GM23338 (cell line): ENCODE measurements at regions not wholly inside any gene's neighbourhood (a gene's known extent, or its start where the extent isn't known, plus 50 kb on each side); places are given as distances from the start of the nearest gene placed in this dataset.

Experiments used
- ATAC-seq: fragments of 200-7000 bp; cut with Tn5 transposase; 3 replicates; pipeline ENCODE4 v1.9.1; 2020
- DNase-seq: peaks from one replicate; pipeline ENCODE4 v3.0.0-alpha.2; 2015; ENCODE audit warnings: low spot score
- H2AFZ ChIP-seq: fragments of 200-600 bp; sonication (generic); 2 replicates; pipeline ENCODE4 v1.8.0; 2016; ENCODE audit warnings: antibody characterized with exemption, mild to moderate bottlenecking, moderate library complexity
- H3F3A ChIP-seq: fragments of 200-600 bp; sonication (generic); replicated peaks from 2 replicates; pipeline ENCODE4 v1.8.0; 2017; ENCODE audit warnings: antibody characterized with exemption, mixed run types, low read depth
- H3K27ac ChIP-seq: fragments of 200-600 bp; sonication (generic); 2 replicates; pipeline ENCODE4 v1.6.1; 2016; ENCODE audit warnings: low read depth
- H3K27me3 ChIP-seq: fragments of 200-600 bp; sonication (generic); 2 replicates; pipeline ENCODE4 v1.8.0; 2016; ENCODE audit warnings: mild to moderate bottlenecking, mixed run types, moderate library complexity; ENCODE audit not compliant: insufficient read depth
- H3K36me3 ChIP-seq: fragments of 200-600 bp; sonication (generic); 2 replicates; pipeline ENCODE4 v1.8.0; 2016; ENCODE audit warnings: mild to moderate bottlenecking; ENCODE audit not compliant: insufficient read depth
- H3K4me1 ChIP-seq: fragments of 200-600 bp; sonication (generic); 2 replicates; pipeline ENCODE4 v1.8.0; 2016; ENCODE audit warnings: mild to moderate bottlenecking, moderate library complexity; ENCODE audit not compliant: insufficient read depth
- H3K4me2 ChIP-seq: fragments of 200-600 bp; sonication (generic); 2 replicates; pipeline ENCODE4 v1.7.1; 2017; ENCODE audit warnings: mixed run types
- H3K4me3 ChIP-seq: fragments of 200-600 bp; sonication (generic); 2 replicates; pipeline ENCODE4 v1.6.1; 2016; ENCODE audit warnings: mixed run types
- H3K79me2 ChIP-seq: fragments of 200-600 bp; sonication (generic); replicated peaks from 2 replicates; pipeline ENCODE4 v1.8.0; 2017; ENCODE audit warnings: mild to moderate bottlenecking; ENCODE audit not compliant: insufficient read depth
- H3K9me2 ChIP-seq: fragments of 200-600 bp; sonication (generic); 2 replicates; pipeline ENCODE4 v1.8.0; 2017; ENCODE audit not compliant: insufficient read depth
- H4K20me1 ChIP-seq: fragments of 200-600 bp; sonication (generic); replicated peaks from 2 replicates; pipeline ENCODE4 v1.8.0; 2017; ENCODE audit warnings: mild to moderate bottlenecking; ENCODE audit not compliant: insufficient read depth
- H3K27ac Mint-ChIP-seq: 2 replicates; pipeline ENCODE4 v1.8.0; 2020; ENCODE audit warnings: inconsistent platforms, mild to moderate bottlenecking, moderate library complexity, mixed read lengths
- H3K27me3 Mint-ChIP-seq: 3 replicates; pipeline ENCODE4 v1.8.0; 2022; ENCODE audit warnings: low read depth, mild to moderate bottlenecking, moderate library complexity, mixed read lengths, inconsistent platforms; ENCODE audit not compliant: insufficient read depth, poor library complexity
- H3K36me3 Mint-ChIP-seq: 3 replicates; pipeline ENCODE4 v1.8.0; 2021; ENCODE audit warnings: low read depth, mild to moderate bottlenecking, inconsistent platforms, moderate library complexity, mixed read lengths
- H3K4me1 Mint-ChIP-seq: 3 replicates; pipeline ENCODE4 v1.8.0; 2020; ENCODE audit warnings: mild to moderate bottlenecking, inconsistent platforms, mixed read lengths
- H3K4me3 Mint-ChIP-seq: 3 replicates; pipeline ENCODE4 v1.8.0; 2021; ENCODE audit warnings: moderate library complexity, mild to moderate bottlenecking, inconsistent platforms, mixed read lengths
- H3K9me3 Mint-ChIP-seq: 3 replicates; pipeline ENCODE4 v1.8.0; 2020; ENCODE audit warnings: moderate library complexity, mild to moderate bottlenecking, inconsistent platforms, mixed read lengths
- CREB1 ChIP-seq: fragments of 250-450 bp; sonication (Bioruptor Pico); IDR thresholded peaks from 2 replicates; pipeline ENCODE4 v1.5.0; 2020; ENCODE audit warnings: low read depth, mild to moderate bottlenecking, moderate library complexity
- EZH2 ChIP-seq: fragments of 200-600 bp; sonication (generic); IDR thresholded peaks from one replicate; pipeline ENCODE4 v1.8.0; 2017; ENCODE audit warnings: antibody characterized with exemption, mild to moderate bottlenecking, low read depth; ENCODE audit not compliant: unreplicated experiment
- EZH2phosphoT487 ChIP-seq: fragments of 200-600 bp; sonication (generic); IDR thresholded peaks from one replicate; pipeline ENCODE4 v1.8.1; 2018; ENCODE audit warnings: antibody characterized with exemption; ENCODE audit not compliant: unreplicated experiment
- JUNB ChIP-seq: IDR thresholded peaks from one replicate; pipeline ENCODE4 v1.6.1; 2016; ENCODE audit warnings: antibody characterized with exemption; ENCODE audit not compliant: unreplicated experiment
- NANOG ChIP-seq: IDR thresholded peaks from 2 replicates; pipeline ENCODE4 v1.6.1; 2016; ENCODE audit warnings: antibody characterized with exemption, borderline replicate concordance
- POLR2AphosphoS5 ChIP-seq: IDR thresholded peaks from 2 replicates; pipeline ENCODE4 v1.6.1; 2016; ENCODE audit warnings: antibody characterized with exemption, low read depth
- ZNF114 ChIP-seq: fragments of 250-450 bp; sonication (Bioruptor Pico); IDR thresholded peaks from 2 replicates; pipeline ENCODE4 v1.5.0; 2020; ENCODE audit warnings: mild to moderate bottlenecking, moderate library complexity
- ZNF331 ChIP-seq: fragments of 250-450 bp; sonication (Bioruptor Pico); IDR thresholded peaks from 2 replicates; pipeline ENCODE4 v1.5.0; 2020; ENCODE audit warnings: low read depth, mild to moderate bottlenecking, moderate library complexity
- ZNF462 ChIP-seq: fragments of 250-450 bp; sonication (Bioruptor Pico); IDR thresholded peaks from 2 replicates; pipeline ENCODE4 v1.5.0; 2020; ENCODE audit warnings: mild to moderate bottlenecking, moderate library complexity
- TF ChIP-seq, protein P1 (sequence below): IDR thresholded peaks from one replicate; pipeline ENCODE4 v1.6.1; 2018; ENCODE audit warnings: antibody characterized with exemption; ENCODE audit not compliant: unreplicated experiment

GRCh38 chr4:142977182-142977581 lies 131.1 kb upstream of the INPP4B start (continued):
- TF ChIP-seq EZH2phosphoT487 = no peak
- TF ChIP-seq EZH2 = no peak
- TF ChIP-seq POLR2AphosphoS5 = no peak
- no peak for TF ChIP-seq CREB1 (CRISPR knock-in tag)
- no peak for TF ChIP-seq NANOG
- no peak for TF ChIP-seq ZNF462
- no peak for TF ChIP-seq JUNB

GRCh38 chr4:142983065-142983464 lies 137.0 kb upstream of the INPP4B start:
- no peak for ATAC-seq
- H3K36me3 ChIP-seq = no peaks in the 10 kb centered on the region
- H3K27ac ChIP-seq = no peak overlapping the region
- no peaks in the 10 kb centered on the region for H4K20me1 ChIP-seq
- Mint-ChIP-seq H3K9me3 (no peaks in the 10 kb centered on the region), H3K27ac (no peak overlapping the region), H3K4me3 (no peak overlapping the region), H3K4me1 (peaks cover 19% of the 10 kb centered on the region), H3K27me3 (peaks cover 1% of the 10 kb centered on the region), H3K36me3 (no peaks in the 10 kb centered on the region)
- H3K27me3 ChIP-seq = no peaks in the 10 kb centered on the region
- no peaks in the 10 kb centered on the region for H3K79me2 ChIP-seq
- H2AFZ ChIP-seq = no peak overlapping the region
- H3F3A ChIP-seq = no peaks in the 10 kb centered on the region
- no peaks in the 10 kb centered on the region; the same call in 1 of the 2 replicates for H3K9me2 ChIP-seq
- no peak for DNase-seq
- no peak overlapping the region for H3K4me2 ChIP-seq
- no peak overlapping the region for H3K4me3 ChIP-seq
- 0 out of 2 replicates have a peak, but pooled peaks cover 9% of the 10 kb centered on the region for H3K4me1 ChIP-seq
- TF ChIP-seq ZNF114 (CRISPR knock-in tag) (no peak), JUNB (no peak), ZNF331 (CRISPR knock-in tag) (no peak), EZH2 (no peak)
- TF ChIP-seq, protein P1, sequence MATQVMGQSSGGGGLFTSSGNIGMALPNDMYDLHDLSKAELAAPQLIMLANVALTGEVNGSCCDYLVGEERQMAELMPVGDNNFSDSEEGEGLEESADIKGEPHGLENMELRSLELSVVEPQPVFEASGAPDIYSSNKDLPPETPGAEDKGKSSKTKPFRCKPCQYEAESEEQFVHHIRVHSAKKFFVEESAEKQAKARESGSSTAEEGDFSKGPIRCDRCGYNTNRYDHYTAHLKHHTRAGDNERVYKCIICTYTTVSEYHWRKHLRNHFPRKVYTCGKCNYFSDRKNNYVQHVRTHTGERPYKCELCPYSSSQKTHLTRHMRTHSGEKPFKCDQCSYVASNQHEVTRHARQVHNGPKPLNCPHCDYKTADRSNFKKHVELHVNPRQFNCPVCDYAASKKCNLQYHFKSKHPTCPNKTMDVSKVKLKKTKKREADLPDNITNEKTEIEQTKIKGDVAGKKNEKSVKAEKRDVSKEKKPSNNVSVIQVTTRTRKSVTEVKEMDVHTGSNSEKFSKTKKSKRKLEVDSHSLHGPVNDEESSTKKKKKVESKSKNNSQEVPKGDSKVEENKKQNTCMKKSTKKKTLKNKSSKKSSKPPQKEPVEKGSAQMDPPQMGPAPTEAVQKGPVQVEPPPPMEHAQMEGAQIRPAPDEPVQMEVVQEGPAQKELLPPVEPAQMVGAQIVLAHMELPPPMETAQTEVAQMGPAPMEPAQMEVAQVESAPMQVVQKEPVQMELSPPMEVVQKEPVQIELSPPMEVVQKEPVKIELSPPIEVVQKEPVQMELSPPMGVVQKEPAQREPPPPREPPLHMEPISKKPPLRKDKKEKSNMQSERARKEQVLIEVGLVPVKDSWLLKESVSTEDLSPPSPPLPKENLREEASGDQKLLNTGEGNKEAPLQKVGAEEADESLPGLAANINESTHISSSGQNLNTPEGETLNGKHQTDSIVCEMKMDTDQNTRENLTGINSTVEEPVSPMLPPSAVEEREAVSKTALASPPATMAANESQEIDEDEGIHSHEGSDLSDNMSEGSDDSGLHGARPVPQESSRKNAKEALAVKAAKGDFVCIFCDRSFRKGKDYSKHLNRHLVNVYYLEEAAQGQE = no peak
